Stimulated activated CD4-positive, alpha-beta T cell treated with anti-CD3 and anti-CD28 coated beads, Interleukin-2, amount 100 ng/mL, for 48 hours (primary cell): ENCODE measurements at regions not wholly inside any gene's neighbourhood (a gene's known extent, or its start where the extent isn't known, plus 50 kb on each side); places are given as distances from the start of the nearest gene placed in this dataset.

Experiments used
- DNase-seq, 2 donors: peaks; one replicate each; pipeline ENCODE4 v3.0.0-alpha.2; 2020

DNA sequence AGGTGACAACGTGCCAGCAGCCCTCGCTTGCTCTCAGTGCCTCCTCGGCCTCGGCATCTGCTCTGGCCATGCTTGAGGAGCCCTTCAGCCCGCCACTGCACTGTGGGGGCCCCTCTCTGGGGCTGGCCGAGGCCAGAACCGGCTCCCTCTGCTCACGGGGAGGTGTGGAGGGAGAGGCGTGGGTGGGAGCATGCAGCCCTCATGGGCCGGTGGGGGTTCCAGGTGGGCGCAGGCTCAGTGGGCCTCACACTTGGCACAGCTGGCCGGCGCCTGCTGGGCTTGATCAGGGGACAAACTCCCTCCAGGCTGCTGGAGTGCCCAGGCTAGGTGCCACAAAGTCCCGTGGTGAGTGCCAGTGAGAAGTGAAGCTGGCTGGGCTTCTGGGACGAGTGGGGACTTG, 566.6 kb upstream of the ID4 start:
- no peak for DNase-seq

DNA sequence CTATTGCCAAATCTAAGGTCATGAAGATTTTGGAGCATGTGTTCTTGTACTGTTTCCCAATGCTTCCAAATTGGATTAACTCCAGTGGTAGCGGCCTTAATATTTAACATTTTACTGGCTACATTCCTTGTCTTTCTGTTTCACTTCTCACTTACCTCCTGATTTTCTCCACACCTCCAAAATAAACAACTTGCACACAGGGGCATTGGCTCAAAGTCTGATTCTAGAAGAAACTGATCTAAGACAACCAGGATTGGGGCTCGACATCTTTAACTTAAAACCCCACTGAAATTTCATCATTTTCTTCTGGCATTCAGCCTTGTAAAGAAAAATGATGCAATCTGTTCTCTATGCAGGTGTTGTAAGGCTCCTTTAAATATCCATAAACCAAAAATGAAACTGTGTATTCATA, 557.9 kb upstream of the ID4 start:
- no peak for DNase-seq

DNA sequence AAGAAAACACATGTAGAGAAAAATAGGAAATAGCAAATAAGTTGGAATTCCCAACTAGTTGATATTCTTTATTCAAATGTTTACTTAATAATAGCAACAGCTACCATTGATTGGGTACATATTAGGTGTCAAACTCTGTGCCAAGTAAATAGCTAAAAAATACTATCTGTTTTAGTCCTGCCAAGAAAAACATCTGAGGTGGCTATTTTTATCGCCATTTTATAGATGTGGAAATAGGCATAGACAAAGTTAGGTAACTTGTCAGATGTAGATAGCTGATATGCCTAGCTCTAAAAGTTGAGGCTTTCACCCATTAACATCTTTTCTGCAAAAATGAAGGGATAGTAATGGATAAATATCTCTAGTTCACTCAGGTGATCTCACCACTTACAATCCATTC, 549.2 kb upstream of the ID4 start:
- no peak for DNase-seq

DNA sequence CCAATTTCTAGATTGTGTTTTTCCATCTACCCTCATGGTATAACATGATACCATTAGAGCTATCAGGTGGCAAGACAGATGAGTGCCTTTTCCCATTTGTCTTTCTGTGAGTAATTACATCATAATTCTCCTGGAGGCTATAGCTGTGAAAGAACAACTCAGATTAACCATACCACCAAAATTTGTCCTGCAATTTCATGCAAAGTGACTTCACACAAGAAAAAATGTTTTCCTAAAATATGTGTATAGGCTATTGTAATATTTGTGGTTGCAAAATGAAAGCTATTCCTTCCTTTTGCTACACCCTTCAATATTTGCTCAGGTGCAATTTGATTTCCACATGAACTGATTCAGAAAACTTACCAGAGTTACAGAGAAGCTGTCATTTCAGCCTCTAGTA, 547.7 kb upstream of the ID4 start:
- DNase-seq = no peak

DNA sequence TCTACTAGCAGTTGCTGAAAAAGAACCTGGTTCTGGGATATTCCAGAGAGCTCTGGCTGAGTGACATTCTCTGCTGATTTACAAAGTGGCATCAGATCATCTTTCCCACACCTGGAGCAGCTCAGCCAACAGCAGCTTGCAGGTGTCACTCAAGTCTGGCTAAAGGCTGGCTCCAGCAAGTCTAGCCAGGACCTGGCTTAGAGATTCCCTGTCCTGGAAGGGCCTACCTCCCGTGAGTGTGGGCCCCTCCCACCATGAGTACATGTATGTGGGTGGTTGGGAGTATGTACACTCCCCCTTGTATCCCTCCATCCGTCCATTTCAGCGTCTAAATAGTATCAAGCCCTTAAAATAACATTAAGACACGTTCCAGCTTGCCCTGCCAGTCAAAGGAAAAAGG, 539.3 kb upstream of the ID4 start:
- DNase-seq = no peak

DNA sequence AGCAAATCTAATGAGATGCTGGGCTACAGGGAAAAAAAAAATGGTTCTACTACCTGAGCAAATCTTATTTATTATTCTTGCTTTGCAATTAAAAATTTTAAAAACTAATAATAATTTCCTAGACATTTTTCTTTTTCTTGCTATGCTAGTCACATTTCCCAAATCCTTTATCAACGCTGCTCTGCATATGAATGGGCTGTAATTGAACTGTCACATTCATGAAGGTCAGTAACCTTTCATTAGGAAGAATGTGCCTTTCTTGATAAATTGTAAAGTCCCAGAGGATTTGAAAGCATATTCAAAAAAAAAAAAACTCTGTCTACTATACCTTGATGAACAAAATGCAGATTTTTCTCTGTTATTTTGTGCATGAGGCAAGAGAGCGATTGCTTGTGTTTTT, 538.7 kb upstream of the ID4 start:
- DNase-seq = no peak

DNA sequence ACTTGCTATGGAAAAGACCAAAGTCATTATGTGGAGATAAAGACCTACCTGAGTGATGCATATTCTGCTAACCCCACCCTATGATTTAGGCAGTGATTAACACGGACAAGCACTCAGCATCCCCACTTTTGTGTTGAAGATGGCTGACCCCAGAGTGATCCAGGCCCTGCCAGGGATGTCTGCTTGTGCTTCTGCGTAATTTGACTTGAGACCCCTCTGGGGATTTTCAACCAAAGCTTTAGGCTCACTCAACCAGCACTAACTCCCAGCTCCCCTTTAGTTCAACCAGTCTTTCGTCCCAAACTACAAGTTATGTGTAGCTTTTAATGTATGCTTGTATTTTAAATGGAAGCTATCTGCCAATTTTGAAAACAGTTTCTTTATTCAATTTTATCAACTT, 538.0 kb upstream of the ID4 start:
- no peak for DNase-seq

DNA sequence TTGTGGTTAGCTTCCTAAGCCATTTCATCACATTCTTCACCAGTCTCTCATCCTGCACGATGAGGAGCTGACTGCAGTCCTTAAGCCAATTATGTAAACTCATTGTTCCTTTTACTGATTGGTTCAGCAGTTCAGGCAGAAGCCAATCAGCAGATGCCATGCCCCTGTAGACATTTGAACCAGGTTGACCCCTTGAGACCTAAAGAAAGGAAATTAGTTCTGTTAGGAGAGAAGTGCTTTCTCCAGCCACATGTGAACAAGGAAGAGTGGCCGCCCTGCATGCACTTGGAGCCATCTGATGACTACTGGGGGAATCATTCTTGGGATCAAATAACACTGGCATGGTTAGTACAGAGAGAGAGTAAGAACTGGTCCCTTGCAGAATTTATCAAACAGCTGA, 535.2 kb upstream of the ID4 start:
- no peak for DNase-seq

DNA sequence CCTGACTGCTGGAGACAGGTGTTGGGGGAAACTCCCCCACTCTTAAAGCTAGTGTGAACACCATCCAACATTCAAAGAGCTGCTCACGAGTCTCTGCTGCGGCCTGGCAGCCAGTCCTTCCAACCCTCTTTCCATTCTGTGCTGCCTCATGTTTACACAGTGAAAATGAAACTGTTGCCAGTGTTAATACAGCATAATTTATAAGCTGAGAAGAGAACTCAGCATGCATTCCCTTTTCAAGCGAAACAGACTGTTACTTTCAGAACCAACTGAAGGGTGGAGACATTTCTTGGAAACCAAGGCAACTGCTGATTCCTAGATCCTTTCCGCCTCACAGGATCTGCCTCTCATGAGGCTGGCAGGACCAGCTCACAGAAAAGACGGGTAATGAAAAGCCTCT, 533.8 kb upstream of the ID4 start:
- DNase-seq = no peak

DNA sequence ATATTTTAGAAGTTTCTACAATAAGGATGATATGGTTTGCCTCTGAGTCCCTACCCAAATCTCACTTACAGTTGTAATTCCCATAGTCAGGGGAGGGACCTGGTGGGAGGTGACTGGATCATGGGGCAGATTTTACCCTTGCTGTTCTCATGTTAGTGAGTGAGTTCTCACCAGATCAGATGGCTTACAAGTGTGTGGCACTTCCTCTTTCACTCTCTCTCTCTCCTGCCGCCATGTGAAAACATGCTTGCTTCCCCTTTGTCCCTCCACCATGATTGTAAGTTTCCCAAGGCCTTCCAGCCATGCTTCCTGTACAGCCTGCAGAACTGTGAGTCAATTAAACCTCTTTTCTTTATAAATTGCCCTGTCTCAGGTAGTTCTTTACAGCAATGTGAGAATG, 527.5 kb upstream of the ID4 start:
- no peak for DNase-seq

DNA sequence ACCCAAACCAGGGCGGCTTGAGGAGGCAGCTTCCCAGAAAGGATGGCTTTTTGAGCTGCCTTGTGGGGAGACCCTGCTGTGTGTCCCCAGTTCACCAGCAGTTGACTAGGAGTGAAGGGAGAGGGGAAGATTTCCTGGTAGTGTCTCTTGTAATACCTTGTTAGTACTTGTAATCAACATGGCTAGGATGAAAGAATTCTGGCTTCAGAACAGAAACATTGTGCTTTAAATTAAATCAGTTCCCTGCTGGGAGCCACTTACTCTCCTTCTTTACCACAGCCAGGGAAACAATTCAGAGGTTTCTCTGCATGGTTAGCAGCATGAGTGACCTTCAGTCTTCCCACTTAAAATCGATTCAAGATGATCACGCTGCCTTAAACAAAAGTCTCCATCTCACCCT, 525.4 kb upstream of the ID4 start:
- no peak for DNase-seq

DNA sequence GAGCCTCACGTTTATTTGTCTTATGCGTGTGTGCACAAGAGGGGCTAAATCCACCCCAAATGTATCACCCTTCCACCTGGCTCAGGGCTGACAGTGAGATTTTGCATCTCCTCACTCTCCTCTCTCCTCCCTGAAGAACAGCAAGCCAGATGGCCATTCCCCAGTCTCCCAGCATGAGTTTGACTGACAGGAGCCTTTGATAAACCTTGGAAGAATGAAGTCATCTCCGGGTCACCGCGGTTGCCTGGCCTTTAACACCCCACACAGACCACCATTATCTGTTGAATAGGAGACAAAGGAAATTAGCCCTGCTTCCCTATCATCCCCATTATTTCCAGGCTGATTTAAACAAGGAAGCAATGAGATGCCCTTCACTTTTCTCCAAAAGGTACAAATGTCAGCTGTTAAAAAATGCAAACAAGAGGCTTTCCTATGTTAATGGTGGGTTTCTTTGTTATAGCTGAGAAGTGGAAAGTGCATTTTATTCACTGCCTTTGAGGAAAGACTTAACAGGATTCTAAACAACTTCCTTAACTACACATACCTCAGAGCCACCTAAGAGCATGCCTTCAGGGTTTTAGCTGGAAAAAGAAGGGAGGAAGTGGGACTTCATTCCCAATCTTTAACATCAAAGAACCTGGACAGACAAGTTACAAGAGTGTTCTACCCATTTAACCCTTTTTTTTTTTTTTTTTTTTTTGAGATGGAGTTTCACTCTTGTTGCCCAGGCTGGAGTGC, 524.8 kb upstream of the ID4 start:
- no peak for DNase-seq

DNA sequence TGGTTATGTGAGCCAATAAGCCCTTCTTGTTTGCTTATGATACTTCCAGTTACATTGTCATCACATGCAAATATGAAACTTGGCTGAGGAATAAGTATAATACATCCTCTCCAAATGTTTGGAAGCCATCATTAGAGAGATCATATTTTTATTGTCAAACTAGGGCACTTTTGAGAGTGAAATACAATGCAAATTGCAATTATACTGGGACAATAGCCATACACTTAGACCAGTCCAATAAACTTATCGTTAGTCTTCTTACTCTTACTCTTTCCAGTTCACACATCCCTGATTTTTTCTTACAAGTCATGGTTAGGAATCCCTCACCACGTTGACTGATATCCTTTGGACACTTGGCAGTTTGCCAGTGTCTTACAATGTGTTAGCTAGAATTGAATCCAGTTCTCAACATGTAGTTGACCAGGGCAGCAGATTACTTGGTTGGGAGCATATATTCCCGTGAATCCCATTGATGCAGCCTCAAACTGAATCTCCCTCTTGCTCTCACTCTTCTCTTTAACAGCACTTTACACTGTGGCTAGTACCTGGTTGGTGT, 519.7 kb upstream of the ID4 start:
- no peak for DNase-seq

DNA sequence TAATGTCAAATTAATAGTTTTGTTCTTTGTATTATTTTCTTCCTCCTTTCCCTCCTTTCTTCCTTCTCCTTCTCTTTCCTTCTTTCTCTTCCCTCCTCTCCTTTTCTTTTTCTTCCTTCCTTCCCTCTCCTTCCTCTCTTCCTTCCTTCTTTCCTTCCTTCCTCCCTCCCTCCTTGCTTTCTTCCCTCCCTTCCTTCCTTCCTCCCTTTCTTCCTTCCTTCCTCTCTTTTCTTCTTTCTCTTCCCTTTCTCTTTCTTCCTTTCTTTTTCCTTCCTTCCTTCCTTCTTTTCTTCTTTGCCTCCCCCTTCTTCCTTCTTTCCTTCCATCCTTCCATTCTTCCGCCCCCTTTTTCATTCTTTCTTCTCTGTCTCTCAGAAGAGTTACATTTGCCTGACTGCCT, 518.2 kb upstream of the ID4 start:
- DNase-seq = no peak

DNA sequence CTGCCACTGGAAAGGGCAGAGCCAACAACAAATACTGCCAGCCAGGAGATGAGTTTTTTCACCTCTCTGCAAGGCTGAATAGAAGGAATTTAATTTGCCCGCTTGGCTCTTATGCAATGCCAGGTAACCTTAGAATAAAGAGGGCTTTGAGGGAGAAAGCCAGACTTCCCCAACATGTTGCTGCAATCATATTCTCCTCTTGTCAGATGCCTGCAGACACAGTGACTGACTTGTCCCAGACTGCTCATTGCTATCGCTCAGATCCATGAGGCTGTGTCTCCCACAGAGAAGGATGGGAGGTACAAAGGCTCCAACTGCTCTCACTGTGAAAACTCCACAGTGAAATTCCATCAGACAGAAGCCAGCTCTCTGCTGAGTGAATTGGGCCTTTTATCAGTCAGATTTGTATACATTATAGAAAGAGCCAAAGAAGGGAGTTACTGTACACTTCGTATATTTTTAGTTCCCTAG, 517.0 kb upstream of the ID4 start:
- DNase-seq = no peak

DNA sequence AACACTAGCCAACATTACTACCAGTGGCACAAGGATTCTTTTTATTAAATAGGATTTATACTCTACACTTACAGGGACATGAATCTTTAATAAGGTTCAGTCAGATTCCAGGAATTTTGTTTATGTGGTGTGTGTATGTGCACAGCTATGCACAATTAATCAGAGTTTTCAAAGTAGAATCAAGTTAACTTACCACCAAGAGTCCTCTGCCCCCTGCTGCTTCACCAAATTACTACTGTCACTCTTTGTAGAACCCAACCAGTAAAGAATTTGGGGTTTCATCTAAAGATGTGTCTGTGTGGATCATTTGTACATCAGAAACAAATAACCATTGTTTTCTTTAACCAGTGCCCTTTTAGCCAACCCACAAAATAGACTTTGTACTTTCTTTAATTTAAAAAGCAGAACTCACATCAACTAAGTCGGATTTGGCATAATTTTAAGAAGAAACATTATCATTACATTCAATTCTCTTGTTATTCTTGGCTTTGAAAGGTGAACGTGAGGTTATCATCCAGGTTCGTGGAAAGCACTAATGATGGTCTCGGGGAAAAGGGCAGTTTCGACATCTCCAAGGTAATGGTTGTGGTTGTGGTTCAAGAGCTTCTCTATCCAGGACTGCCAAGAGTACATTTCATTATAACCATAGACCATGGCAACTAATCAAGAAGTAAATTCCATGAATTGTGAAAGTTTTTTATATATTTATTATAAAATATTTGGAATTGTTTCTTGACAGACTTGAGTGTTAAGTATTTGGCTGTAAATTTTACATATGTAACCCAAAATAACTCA, 514.3 kb upstream of the ID4 start:
- DNase-seq = no peak

DNA sequence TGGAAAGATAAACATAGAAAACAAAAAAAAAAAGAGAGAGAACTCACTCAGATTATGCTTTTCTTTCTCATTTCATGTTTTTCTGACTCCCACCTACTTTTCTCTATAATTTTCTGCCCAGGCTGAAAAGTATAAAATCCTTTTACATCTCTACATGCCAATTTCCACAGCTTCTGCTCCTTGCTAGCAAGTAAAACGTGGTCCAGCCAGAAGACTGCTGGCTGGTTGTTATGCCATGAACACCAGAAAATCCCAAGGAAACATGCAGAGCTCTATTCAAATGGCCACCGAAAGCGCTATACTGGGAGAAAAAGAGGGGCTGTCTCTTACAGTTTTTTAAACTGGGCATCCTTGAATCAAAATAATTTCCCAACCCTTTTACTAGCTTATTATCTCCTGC, 512.8 kb upstream of the ID4 start:
- DNase-seq = no peak

DNA sequence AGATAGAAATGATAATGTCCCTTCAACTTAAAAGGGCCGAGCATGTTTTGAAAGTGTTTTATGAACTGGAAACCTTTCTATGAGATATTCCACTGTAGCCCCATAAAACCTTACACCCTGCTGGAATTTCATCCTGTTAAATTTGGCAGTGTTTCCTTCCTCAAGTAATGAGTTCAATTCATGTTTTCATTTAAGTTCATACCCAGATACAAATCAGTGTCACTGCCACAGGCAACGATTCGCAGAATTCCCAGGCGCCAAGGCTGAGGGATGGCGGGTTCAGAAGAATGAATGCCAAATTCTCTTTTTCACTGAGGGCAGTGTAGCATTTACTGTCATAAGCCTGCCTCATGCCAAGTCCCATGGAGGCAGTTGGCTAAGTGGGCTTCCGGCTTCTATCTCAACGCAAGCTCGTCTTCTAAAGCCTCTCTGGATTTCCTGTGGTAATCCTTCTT, 511.8 kb upstream of the ID4 start:
- DNase-seq = no peak

DNA sequence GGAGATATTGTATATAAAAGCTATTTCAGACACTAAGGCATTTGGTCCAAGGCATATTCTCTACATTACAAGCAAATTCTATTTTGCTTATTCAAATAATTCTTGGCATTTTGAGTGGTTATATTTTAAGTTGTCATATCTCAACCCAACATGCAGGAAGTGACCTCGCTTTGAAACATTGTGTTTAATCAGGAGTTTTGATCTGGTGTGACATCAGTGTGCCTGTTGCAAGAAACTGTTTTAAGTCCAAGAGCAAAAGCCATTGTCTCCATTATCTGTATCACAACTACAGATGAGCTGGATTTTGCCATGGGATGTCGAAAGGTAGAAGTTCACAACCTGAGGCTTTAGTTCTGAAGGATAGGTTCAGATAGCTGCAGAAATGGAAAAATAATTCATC, 509.9 kb upstream of the ID4 start:
- no peak for DNase-seq

DNA sequence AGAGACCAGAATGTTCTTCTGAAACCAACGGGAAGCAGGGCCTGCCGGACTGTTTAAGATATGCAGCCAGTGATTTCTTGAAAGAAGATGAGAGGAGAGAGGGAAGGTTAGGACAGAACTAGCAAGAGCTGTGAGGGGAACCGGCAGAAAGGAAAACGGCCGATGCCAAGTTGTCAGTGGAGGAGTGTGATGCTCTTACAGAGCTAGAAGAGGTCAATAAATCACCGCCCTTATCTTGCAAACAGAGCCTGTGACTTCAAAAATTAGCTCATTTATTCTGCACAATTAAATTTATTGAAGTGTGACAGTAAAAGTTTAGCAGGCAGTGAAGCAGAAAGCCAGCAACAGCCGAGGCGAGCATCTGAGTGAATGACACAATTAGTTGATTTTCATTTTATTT, 509.5 kb upstream of the ID4 start:
- DNase-seq = no peak

DNA sequence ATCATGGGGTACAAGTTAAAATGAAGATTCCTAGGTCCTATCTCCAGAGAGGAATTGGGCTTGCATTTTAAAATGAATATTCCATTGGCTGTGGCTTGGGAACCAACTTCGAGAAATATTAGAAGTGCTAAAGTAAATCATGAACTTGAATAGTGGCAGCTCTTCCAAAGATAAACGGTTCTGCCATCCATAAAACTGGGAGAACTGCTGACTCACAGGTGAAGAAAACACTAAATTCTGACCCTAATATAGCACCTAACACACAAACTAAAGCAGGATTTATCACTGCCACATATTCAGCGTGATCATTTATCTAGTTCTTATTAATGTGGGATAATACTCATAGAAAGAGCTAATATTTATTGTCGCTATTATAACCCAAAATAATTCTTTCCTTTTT, 508.1 kb upstream of the ID4 start:
- DNase-seq = no peak

DNA sequence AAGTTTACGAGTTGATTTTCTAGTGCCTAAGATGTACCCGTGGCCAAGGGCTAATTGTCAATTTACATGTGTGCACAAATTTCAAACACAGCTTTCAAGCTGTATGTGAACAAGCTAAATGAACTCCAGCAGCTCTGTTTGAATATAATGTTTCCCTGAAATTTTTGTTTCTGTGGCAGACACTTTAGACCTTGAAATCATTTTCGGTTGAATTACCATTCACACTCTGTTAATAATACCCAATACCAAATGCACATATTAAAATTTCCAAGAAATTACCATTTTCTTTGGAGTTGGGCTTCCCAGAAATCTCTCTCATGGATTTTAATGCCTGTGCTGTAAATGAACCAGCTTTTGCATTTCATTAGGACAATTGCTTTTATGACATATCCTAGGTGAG, 506.1 kb upstream of the ID4 start:
- DNase-seq = no peak

DNA sequence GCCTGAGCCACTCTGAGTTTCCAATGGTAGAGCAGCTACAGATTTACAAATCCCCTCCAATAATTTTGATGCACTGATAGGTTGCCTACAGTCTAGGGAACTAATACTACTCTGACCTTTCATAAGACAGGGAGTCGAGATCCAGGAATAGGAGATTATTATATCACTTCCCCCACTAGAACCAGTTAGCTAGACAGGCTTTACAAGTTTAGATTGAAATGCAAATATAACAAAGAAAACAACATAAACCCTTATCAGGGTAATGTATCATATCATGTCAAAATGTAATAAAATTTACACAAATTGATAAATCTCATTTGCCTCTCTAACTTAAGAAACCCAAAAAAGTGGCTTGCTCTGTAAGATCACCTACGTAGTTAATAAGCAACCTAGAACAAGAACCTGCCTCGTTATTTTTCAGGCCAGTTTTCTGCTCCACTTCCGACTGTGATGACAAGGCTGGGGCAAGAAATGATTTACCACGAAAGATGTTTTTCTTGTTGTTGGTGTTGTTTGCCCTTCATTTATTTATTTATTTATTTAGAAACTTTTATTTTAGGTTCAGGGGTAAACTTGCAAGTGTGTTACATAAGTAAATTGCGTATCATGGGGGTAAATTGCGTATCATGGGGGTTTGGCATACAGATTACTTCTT, 504.2 kb upstream of the ID4 start:
- no peak for DNase-seq

DNA sequence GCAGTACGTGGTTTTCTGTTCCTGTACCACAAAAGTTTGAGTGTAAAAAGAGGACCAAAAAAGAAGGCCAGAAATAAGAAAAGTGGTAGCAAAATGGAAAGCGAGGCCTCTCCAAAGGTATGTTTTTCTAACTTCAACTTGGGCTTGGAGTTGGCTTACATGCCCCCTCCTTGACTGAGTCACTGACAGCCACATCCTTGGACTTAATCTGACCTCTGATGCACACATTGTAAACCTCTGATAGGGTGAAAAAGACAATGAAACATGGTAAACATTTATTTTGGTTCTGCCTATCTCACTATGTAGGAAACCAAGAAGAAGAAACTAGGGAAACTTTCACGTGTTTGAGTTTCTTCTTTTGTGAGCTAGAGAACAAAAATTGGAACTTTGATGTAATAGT, 503.2 kb upstream of the ID4 start:
- no peak for DNase-seq
